ENCODE measurements at regions not wholly inside any gene's neighbourhood (a gene's known extent, or its start where the extent isn't known, plus 50 kb on each side); places are given as distances from the start of the nearest gene placed in this dataset.

- TF ChIP-seq CTCF (IDR thresholded peaks at IDR 0.05; ENCODE audit: insufficient read depth, low read depth, low read length, missing control alignments): no peak
- DNase-seq (ENCODE audit: low read depth): no peak
- H3K4me3 ChIP-seq (ENCODE audit: low read depth, low read length): no peak overlapping the region
These were observed 242.5 kb downstream of the REEP3 start for GRCh38 chr10:63763744-63764143.

DNA sequence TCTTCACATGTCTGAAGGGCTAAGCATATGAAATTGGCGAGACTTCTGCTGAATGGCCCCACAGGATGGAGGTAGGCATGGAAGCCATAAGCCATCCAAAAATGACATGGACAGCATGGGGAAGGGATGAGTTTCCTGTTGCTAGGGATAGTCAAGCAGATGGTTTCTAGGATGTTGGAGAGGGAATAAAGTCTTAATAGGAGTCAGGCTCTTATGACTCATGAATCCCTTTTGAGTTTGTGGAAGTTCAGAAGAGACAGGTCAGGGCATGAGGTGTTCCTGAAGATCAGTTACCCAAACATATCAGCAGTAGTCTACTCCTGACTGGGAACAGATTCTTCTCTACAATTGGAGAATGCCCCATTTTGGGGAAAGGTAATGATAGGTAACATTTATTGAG, 243.9 kb downstream of the REEP3 start:
- TF ChIP-seq CTCF (IDR thresholded peaks at IDR 0.05; ENCODE audit: insufficient read depth, low read depth, low read length, missing control alignments): no peak
- DNase-seq (ENCODE audit: low read depth): no peak
- H3K4me3 ChIP-seq (ENCODE audit: low read depth, low read length): no peak overlapping the region

- no peak overlapping the region for H3K4me3 ChIP-seq (ENCODE audit: low read depth, low read length)
- no peak for DNase-seq (ENCODE audit: low read depth)
- TF ChIP-seq CTCF (IDR thresholded peaks at IDR 0.05; ENCODE audit: insufficient read depth, low read depth, low read length, missing control alignments): no peak
These were observed 245.5 kb downstream of the REEP3 start for GRCh38 chr10:63766745-63767137.

DNA sequence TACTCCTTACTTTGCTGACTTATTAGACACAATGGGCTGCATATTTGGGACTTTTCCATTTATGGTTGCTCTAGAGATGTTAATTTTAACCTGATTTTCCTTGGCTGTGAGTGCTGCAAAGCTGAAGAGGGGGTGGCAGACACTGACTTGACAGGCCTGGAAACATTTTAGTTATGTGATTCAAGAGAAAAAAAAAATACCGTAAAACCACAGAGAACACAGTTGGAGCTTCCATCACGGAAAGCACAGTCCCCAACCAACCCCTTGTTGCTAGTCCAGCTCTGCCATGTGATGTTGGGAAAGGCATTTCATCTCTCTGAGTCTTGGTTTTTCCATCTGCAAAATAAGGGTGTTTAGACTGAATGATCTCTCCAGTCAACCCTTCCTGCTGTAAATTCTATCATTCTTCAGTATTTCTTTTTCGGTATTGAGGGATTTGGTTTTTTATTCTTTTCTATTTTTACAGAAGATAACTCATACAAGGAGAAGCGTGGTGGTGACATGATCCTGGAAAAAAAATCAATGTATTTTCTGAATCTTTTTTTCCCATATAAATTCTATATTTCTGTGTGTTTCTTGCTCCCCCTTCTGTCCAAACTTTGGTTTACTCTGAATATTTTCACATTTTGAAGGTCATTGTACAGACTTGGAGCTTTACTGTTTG, 246.1 kb downstream of the REEP3 start:
- no peak for TF ChIP-seq CTCF (IDR thresholded peaks at IDR 0.05; ENCODE audit: insufficient read depth, low read depth, low read length, missing control alignments)
- DNase-seq (ENCODE audit: low read depth): no peak
- no peak overlapping the region for H3K4me3 ChIP-seq (ENCODE audit: low read depth, low read length)

DNA sequence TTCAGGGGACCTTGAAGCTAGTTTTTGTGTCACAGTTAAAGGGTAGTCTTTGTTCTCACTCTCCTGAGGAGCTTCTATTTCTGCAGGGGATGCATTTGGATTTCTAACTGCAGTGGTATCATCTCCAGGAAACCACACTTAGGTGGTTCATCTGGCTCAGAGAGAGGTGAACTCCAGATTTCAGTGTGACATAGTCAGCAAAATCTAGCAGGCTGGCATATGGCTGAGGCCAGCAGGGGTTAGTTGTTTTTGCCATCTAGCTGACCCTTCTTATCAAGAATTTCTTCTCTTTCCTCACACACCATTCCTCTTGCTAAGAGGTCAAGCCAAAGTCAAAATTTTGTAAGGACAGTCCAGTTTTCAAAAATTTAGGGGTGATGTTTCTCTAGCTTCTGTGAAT, 248.2 kb downstream of the REEP3 start:
- DNase-seq (ENCODE audit: low read depth): no peak
- TF ChIP-seq CTCF (IDR thresholded peaks at IDR 0.05; ENCODE audit: insufficient read depth, low read depth, low read length, missing control alignments): no peak
- H3K4me3 ChIP-seq (ENCODE audit: low read depth, low read length): no peak overlapping the region

- TF ChIP-seq CTCF (IDR thresholded peaks at IDR 0.05; ENCODE audit: insufficient read depth, low read depth, low read length, missing control alignments): no peak
- no peak for DNase-seq (ENCODE audit: low read depth)
- no peak overlapping the region for H3K4me3 ChIP-seq (ENCODE audit: low read depth, low read length)
These were observed 249.3 kb downstream of the REEP3 start for GRCh38 chr10:63770523-63770922.

GRCh38 chr10:63772491-63772890, 251.3 kb downstream of the REEP3 start:
- no peak for DNase-seq (ENCODE audit: low read depth)
- H3K4me3 ChIP-seq (ENCODE audit: low read depth, low read length): no peak overlapping the region
- TF ChIP-seq CTCF (IDR thresholded peaks at IDR 0.05; ENCODE audit: insufficient read depth, low read depth, low read length, missing control alignments): no peak
